Testis (tissue), 2 donors: ENCODE measurements at regions not wholly inside any gene's neighbourhood (a gene's known extent, or its start where the extent isn't known, plus 50 kb on each side); places are given as distances from the start of the nearest gene placed in this dataset.

ENCODE experiments used
- POLR2A ChIP-seq: fragments of 450-650 bp; IDR thresholded peaks from one replicate; pipeline ENCODE4 v1.6.1; 2017; ENCODE audit warnings: antibody characterized with exemption, mild to moderate bottlenecking, moderate library complexity
- TF ChIP-seq, protein P1 (sequence below), 3 experiments: fragments of 450-650 bp in 2 of 3; fragments of 200-600 bp in 1 of 3; sonication (generic) in 1 of 3; IDR thresholded peaks; one replicate each; pipeline ENCODE4 v1.5.1; 2016 to 2019; ENCODE audit warnings: antibody characterized with exemption in 3 of 3, mild to moderate bottlenecking in 2 of 3, moderate library complexity in 1 of 3

DNA sequence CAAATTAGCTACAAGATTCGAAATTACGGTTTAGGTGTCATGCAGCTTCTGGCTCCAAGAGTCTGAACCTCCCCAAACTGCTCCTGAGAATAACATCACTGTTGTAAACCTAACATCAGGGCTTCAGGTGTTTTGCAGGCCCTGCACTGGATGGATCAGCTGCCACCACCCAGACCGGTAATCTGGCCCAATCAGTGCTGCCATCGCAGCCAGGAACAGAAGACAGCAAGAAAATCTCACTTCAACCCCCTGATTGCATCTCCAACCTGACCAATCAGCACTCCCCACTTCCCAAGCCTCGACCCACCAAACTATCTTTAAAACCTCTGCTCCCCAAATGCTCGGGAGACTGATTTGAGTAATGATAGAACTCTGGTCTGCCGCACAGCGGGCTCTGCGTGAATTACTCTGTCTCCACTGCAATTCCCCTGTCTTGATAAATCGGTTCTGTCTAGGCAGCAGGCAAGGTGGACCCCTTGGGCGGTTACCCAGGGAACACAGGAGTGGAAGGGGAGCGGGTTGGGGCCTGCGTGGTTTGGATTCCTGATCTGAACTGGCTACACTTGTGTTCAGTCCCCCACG, 268.5 kb upstream of the SFSWAP start:
- TF ChIP-seq, protein P1, sequence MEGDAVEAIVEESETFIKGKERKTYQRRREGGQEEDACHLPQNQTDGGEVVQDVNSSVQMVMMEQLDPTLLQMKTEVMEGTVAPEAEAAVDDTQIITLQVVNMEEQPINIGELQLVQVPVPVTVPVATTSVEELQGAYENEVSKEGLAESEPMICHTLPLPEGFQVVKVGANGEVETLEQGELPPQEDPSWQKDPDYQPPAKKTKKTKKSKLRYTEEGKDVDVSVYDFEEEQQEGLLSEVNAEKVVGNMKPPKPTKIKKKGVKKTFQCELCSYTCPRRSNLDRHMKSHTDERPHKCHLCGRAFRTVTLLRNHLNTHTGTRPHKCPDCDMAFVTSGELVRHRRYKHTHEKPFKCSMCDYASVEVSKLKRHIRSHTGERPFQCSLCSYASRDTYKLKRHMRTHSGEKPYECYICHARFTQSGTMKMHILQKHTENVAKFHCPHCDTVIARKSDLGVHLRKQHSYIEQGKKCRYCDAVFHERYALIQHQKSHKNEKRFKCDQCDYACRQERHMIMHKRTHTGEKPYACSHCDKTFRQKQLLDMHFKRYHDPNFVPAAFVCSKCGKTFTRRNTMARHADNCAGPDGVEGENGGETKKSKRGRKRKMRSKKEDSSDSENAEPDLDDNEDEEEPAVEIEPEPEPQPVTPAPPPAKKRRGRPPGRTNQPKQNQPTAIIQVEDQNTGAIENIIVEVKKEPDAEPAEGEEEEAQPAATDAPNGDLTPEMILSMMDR (IDR thresholded peaks at IDR 0.05), result no peak
- no peak for TF ChIP-seq POLR2A
